Fibroblast of lung (primary cell): ENCODE measurements at regions not wholly inside any gene's neighbourhood (a gene's known extent, or its start where the extent isn't known, plus 50 kb on each side); places are given as distances from the start of the nearest gene placed in this dataset.

Source experiments
- DNase-seq, 2 donors: peaks; one replicate each; pipeline versions ENCODE4 v3.0.0 to v3.0.0-alpha.2; 2010; ENCODE audit warnings: low read depth in 2 of 2
- H2AFZ ChIP-seq: 2 replicates; pipeline ENCODE4 v1.5.1; 2012; ENCODE audit warnings: low read length, control low read depth, inconsistent platforms
- H3K27ac ChIP-seq: 2 replicates; pipeline ENCODE4 v1.5.1; 2011; ENCODE audit warnings: low read length, control low read depth; ENCODE audit not compliant: insufficient read depth
- H3K27me3 ChIP-seq: 2 replicates; pipeline ENCODE4 v1.5.1; 2011; ENCODE audit warnings: mild to moderate bottlenecking, low read length; ENCODE audit not compliant: control insufficient read depth, insufficient read depth
- H3K36me3 ChIP-seq: 2 replicates; pipeline ENCODE4 v1.5.1; 2011; ENCODE audit warnings: low read length; ENCODE audit not compliant: control insufficient read depth, insufficient read depth
- H3K4me1 ChIP-seq: 2 replicates; pipeline ENCODE4 v1.5.1; 2011; ENCODE audit warnings: low read length; ENCODE audit not compliant: control insufficient read depth, insufficient read depth; ENCODE audit errors: extremely low read depth
- H3K4me2 ChIP-seq: 2 replicates; pipeline ENCODE4 v1.5.1; 2011; ENCODE audit warnings: low read length, control low read depth; ENCODE audit not compliant: insufficient read depth; ENCODE audit errors: extremely low read depth
- H3K4me3 ChIP-seq, 4 experiments: fragments of 200-600 bp in 1 of 4; sonication (generic) in 1 of 4; replicated peaks in 1 of 4; 2 replicates each; pipeline ENCODE4 v1.5.1; 2011 to 2016; ENCODE audit warnings: low read length in 4 of 4, low read depth in 3 of 4, mild to moderate bottlenecking in 3 of 4, control low read depth in 2 of 4, inconsistent platforms in 1 of 4, mixed read lengths in 1 of 4; ENCODE audit not compliant: insufficient read depth in 1 of 4; ENCODE audit errors: control extremely low read depth in 1 of 4
- H3K79me2 ChIP-seq: 2 replicates; pipeline ENCODE4 v1.5.1; 2012; ENCODE audit warnings: mild to moderate bottlenecking, low read length, inconsistent platforms; ENCODE audit not compliant: control insufficient read depth, insufficient read depth
- H3K9ac ChIP-seq: 2 replicates; pipeline ENCODE4 v1.5.1; 2011; ENCODE audit warnings: mild to moderate bottlenecking, low read length, control low read depth; ENCODE audit not compliant: insufficient read depth
- H3K9me3 ChIP-seq: 2 replicates; pipeline ENCODE4 v1.5.1; 2012; ENCODE audit warnings: low read depth, low read length; ENCODE audit not compliant: control insufficient read depth, insufficient read depth
- H4K20me1 ChIP-seq: 2 replicates; pipeline ENCODE4 v1.5.1; 2011; ENCODE audit warnings: low read length; ENCODE audit not compliant: control insufficient read depth, insufficient read depth; ENCODE audit errors: extremely low read depth
- CTCF ChIP-seq, 2 donors: IDR thresholded peaks in 1 of 2; conservative IDR thresholded peaks in 1 of 2; 1 replicate in 1 of 2; 2 replicates in 1 of 2; pipeline ENCODE4 v1.5.1; 2011 to 2012; ENCODE audit warnings: low read length in 2 of 2, control low read depth in 1 of 2, inconsistent platforms in 1 of 2, low read depth in 1 of 2, mild to moderate bottlenecking in 1 of 2
- EZH2 ChIP-seq: IDR thresholded peaks from 2 replicates; pipeline ENCODE4 v1.5.1; 2012; ENCODE audit warnings: low read length, control low read depth, mild to moderate bottlenecking; ENCODE audit errors: missing control alignments

- no peak overlapping the region for H3K4me2 ChIP-seq
- DNase-seq, result no peak
- TF ChIP-seq EZH2 (no peak), CTCF (conservative IDR thresholded peaks at IDR 0.05 in 1 of 2, IDR thresholded peaks at IDR 0.05 in 1 of 2; ENCODE audit: low read depth in 1 of 2, low read length in 2 of 2) (no peak)
- H3K9me3 ChIP-seq, result no peaks in the 10 kb centered on the region
- H3K36me3 ChIP-seq, result no peaks in the 10 kb centered on the region
- H3K4me1 ChIP-seq, result no peaks in the 10 kb centered on the region
- H4K20me1 ChIP-seq, result no peaks in the 10 kb centered on the region
- H3K79me2 ChIP-seq, result no peaks in the 10 kb centered on the region
- no peaks in the 10 kb centered on the region for H3K27me3 ChIP-seq
- H2AFZ ChIP-seq, result no peak overlapping the region
- no peak overlapping the region for H3K9ac ChIP-seq
- H3K27ac ChIP-seq, result no peak overlapping the region
- H3K4me3 ChIP-seq, result no peak overlapping the region
Measured at GRCh38 chr12:67200386-67200785, 68.8 kb upstream of the CAND1 start.

GRCh38 chr12:67202011-67202677, 67.0 kb upstream of the CAND1 start:
- DNase-seq, result no peak
- H4K20me1 ChIP-seq, result no peaks in the 10 kb centered on the region
- no peaks in the 10 kb centered on the region for H3K9me3 ChIP-seq
- no peak overlapping the region for H3K9ac ChIP-seq
- H3K27ac ChIP-seq, result no peak overlapping the region
- H3K27me3 ChIP-seq, result no peaks in the 10 kb centered on the region
- no peaks in the 10 kb centered on the region for H3K36me3 ChIP-seq
- no peak overlapping the region for H3K4me2 ChIP-seq
- H2AFZ ChIP-seq, result no peak overlapping the region
- H3K4me3 ChIP-seq, result no peak overlapping the region
- H3K4me1 ChIP-seq, result no peaks in the 10 kb centered on the region
- H3K79me2 ChIP-seq, result no peaks in the 10 kb centered on the region
- no peak for TF ChIP-seq CTCF (conservative IDR thresholded peaks at IDR 0.05 in 1 of 2, IDR thresholded peaks at IDR 0.05 in 1 of 2; ENCODE audit: low read depth in 1 of 2, low read length in 2 of 2)
- TF ChIP-seq EZH2, result no peak

- no peak for TF ChIP-seq CTCF (conservative IDR thresholded peaks at IDR 0.05 in 1 of 2, IDR thresholded peaks at IDR 0.05 in 1 of 2; ENCODE audit: low read depth in 1 of 2, low read length in 2 of 2)
- no peak for TF ChIP-seq EZH2
- H3K4me1 ChIP-seq, result no peaks in the 10 kb centered on the region
- no peak overlapping the region for H3K27ac ChIP-seq
- no peaks in the 10 kb centered on the region for H3K27me3 ChIP-seq
- H3K36me3 ChIP-seq, result no peaks in the 10 kb centered on the region
- no peak overlapping the region for H2AFZ ChIP-seq
- H3K9ac ChIP-seq, result no peak overlapping the region
- H3K4me2 ChIP-seq, result no peak overlapping the region
- no peak overlapping the region for H3K4me3 ChIP-seq
- DNase-seq, result no peak
- no peaks in the 10 kb centered on the region for H3K79me2 ChIP-seq
- H3K9me3 ChIP-seq, result no peaks in the 10 kb centered on the region
- no peaks in the 10 kb centered on the region for H4K20me1 ChIP-seq
Measured at GRCh38 chr12:67202678-67203012, 66.5 kb upstream of the CAND1 start.
